GM18502 (cell line): ENCODE measurements at regions not wholly inside any gene's neighbourhood (a gene's known extent, or its start where the extent isn't known, plus 50 kb on each side); places are given as distances from the start of the nearest gene placed in this dataset.

ENCODE experiments used
- ATAC-seq: cut with Tn5 transposase; IDR thresholded peaks from one replicate; pipeline ENCODE4 v1.9.1; 2021; ENCODE audit warnings: mild to moderate bottlenecking; ENCODE audit not compliant: unreplicated experiment, poor library complexity

DNA sequence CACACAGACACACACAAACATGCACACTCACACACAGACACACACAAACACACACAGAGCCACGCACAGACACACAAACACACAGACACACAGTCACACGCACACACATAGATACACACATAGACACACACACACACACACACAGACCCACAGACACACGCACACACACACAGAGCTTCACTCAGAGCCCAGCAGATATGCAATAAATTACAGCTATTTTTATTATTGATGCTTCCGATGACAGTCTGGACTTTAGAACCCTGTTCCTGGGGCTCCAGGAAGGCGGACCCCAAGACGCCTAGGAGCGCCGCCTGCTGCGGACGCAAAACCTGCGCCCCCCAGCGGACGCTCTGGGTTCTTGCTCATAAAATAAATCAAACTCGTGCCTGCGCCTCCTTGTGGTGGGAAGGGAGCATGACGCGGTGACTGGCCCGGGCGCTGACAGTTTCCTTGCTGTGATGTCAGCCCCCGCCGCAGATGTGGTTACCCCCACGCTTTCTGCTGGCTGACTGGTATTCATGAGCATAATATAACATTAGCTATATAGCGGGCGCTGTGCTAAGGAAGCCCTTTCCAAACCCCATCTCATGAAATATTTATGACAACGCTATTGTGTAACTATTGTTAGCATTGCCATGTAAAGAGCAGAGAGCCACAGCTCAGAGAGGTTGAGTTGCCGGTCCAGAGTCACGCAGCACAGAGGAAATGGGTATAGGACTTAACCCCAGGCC lies 64.4 kb upstream of the TM9SF2 start:
- ATAC-seq = peak; percentile 37

DNA sequence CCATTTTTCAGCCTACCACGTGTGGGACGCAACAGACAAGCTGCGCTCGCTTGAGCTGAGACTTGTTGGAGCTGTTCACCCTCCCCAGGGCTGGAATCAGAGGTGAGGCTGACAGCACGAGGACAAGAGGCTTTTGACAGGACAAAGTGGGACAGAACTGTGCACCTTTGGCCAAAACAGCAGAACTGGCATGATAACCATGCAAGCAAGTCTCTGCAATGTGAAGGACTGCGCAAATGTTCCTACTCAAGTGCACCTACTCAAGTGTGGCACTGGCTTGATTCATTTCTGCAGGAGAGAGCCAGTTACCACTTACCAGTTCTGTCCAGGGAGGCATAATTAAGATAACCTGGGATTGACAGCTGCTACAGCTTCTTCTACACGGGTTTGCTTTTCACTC lies 62.2 kb upstream of the TM9SF2 start:
- ATAC-seq = no peak

DNA sequence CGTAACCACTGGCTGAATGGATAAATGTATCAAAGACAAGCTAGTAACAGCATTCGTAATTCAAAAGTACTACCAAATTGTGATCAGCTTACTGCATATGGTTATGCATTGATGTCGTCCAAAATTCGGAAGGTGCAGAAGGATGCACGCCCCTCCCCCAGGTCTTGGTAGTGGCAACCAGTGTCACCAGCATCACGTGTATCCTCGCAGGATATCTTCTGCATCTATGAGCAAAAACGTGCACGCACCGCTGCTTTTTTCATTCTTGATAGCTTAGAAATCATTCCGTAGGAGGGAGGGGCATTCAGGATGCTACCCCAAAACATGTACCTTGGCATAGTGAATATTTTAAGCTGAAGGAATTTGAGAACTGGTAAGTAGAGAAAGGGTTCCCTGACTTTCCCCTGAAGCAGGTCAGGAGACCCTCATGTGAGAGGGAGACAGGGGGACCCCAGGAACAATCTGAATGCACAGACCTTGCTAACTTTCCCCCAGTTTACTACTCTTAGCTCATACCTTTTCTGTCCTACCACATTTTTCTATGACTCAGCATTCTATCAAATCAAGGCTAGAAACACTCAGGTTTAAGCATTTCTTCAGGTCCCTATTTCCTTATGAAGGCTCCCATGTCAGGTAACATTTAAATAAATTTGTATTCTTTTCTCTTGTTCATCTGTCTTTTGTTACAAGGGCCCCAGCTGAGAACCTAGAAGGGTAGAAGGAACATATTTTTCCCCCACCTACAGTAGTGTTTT lies 61.2 kb upstream of the TM9SF2 start:
- ATAC-seq = no peak

DNA sequence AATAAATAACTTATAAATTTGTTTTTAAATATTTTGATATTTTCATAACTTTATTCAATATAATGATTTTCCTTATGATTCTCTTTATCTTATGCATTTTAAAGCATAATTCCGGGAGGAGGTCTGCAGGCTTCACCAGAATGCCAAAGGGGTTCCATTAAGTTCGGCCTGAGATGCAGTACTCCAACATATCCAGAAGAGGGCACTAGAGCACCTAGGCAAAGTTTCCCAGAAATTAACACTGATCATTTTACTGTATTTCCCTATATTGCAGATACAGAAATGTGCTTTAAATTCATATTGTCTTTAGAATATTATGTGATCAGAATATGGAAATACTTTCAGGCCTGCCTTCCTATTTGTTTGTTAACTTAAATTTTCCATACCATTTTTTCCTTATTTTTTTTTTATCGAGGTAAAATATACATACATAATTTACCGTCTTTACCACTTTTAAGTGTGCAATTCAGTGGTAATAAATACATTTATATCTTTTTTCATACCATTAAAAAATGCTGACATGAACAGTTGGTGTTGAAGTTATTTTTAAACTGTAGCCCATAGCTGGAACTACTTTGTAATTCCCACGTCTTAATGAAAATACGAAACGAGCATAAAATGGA lies 58.9 kb upstream of the TM9SF2 start:
- ATAC-seq = no peak

DNA sequence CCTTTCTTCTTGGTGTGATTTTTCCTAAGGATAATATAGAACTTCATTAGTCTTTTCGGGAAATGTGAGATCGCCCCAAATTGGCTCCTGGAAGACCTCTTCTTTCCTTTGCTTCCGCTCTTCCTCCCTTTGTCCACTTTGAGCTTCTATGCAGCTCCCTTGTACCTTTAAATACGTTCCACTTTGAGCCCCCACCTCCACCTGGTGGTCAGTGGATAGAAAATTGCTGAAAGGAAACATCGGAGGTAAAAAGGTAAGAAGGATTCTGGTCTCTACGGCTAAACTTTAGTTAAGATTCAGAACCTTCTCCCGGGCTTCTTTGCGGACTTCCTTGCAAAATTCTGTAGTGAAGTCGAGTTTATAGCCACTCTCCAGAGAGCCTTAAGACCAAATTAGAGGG lies 55.0 kb upstream of the TM9SF2 start:
- no peak for ATAC-seq

DNA sequence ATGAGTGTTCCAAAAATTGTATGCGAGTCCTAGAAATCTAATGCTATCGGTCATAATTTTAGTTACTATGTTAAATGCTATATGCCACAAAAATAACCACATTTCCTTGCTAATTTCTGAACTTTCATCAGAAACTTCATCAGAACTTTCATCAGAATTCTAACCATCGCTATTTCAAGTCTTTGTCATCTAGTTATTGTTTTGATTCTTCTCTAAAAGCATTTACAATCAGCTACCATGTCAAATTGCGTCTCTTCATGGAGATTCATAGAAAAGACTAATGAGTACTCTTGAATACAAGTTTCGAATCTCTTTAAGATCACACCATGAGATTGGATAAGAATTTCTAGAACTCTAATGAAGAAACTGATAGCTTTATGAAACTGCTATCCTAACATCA lies 52.7 kb upstream of the TM9SF2 start:
- no peak for ATAC-seq

DNA sequence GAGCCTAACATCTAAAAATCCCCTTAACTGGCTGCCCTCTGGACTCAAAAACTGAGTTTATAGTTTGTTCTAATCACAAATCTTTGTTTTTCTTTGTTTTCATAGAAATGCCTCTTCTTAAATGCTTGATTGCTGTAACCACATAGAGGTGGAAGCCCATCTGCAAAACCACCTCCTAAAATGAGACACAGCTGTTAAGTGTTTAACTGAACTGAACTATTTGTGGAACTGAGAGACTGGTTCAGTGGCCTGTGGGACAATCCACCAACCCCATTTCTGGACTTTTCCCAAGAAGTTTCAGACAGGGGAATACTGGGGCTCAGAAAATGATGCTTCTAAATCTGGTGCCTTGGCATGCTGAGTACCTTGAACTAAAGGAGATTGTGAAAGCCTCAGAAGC lies 50.9 kb upstream of the TM9SF2 start:
- ATAC-seq = no peak
